Lower leg skin (tissue), 3 donors: ENCODE measurements at regions not wholly inside any gene's neighbourhood (a gene's known extent, or its start where the extent isn't known, plus 50 kb on each side); places are given as distances from the start of the nearest gene placed in this dataset.

Experiments
- POLR2A ChIP-seq, 2 donors: fragments of 450-650 bp; IDR thresholded peaks; one replicate each; pipeline ENCODE4 v1.6.1; 2016 to 2017; ENCODE audit warnings: antibody characterized with exemption in 2 of 2, mild to moderate bottlenecking in 1 of 2, moderate library complexity in 1 of 2
- TF ChIP-seq, protein P1 (sequence below), 3 donors: fragments of 450-650 bp; IDR thresholded peaks; one replicate each; pipeline ENCODE4 v1.5.1; 2016; ENCODE audit warnings: antibody characterized with exemption in 3 of 3, mild to moderate bottlenecking in 3 of 3, moderate library complexity in 2 of 3

- TF ChIP-seq, protein P1, sequence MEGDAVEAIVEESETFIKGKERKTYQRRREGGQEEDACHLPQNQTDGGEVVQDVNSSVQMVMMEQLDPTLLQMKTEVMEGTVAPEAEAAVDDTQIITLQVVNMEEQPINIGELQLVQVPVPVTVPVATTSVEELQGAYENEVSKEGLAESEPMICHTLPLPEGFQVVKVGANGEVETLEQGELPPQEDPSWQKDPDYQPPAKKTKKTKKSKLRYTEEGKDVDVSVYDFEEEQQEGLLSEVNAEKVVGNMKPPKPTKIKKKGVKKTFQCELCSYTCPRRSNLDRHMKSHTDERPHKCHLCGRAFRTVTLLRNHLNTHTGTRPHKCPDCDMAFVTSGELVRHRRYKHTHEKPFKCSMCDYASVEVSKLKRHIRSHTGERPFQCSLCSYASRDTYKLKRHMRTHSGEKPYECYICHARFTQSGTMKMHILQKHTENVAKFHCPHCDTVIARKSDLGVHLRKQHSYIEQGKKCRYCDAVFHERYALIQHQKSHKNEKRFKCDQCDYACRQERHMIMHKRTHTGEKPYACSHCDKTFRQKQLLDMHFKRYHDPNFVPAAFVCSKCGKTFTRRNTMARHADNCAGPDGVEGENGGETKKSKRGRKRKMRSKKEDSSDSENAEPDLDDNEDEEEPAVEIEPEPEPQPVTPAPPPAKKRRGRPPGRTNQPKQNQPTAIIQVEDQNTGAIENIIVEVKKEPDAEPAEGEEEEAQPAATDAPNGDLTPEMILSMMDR (IDR thresholded peaks at IDR 0.05) = no peak
- TF ChIP-seq POLR2A (IDR thresholded peaks at IDR 0.05) = no peak
These were observed 80.1 kb downstream of the MRPL14 start for GRCh38 chr6:44047179-44047546.
